ENCODE measurements at regions not wholly inside any gene's neighbourhood (a gene's known extent, or its start where the extent isn't known, plus 50 kb on each side); places are given as distances from the start of the nearest gene placed in this dataset.

DNA sequence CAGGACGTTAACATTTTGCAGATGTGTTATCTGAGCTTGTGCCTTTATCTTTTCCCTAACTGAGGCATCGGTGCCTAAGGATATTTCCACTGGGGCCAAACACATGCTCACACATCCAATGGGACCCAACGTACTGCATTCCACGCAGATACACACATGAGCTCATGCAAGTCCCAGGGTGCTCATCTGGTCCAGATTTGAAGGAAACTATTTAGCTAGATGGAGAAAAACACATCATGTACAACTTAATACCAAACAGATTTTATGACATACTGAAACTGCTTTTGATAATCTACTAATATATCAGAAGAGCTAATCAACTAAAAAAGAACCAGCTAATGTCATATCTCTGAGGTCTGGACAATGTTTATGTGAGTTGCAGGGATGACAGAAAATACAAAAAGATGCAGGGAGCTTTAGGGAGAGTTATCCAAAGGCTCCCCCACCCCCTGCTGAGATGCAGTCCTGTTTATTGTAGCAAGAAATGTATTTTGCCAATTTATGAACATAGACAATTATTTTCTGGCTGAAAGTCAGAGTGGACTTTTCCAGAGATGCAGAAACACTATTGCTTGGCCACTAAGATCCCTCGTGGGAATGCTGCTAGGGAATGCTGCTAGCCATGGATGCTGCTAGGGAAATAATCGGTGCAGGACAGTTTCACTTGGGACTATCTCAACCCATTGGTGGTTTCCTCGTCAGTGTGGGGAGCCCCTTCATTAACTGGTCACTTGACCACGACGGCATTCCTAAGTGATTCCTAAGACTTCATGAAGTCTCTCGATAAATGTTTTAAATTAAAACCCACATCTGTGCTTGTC lies 172.8 kb downstream of the SMIM20 start:
- H3K27me3 ChIP-seq = no peaks in the 10 kb centered on the region
- H3K4me1 ChIP-seq = peaks cover 10 to 83% (median 19%) of the 10 kb centered on the region in 10 experiments
- H3K27ac ChIP-seq = peak overlapping the region in 3 of 11 experiments; percentile 87 to 93 (median 92); a peak in 5 of 22 replicates
- TF ChIP-seq Cebpa-rat (IDR thresholded peaks at IDR 0.05) = no peak
- peaks cover 0 to 11% (median 0%) of the 10 kb centered on the region in 11 experiments; a peak in 4 of 22 replicates for H3K36me3 ChIP-seq
- H3K9ac ChIP-seq = peak overlapping the region in 1 of 11 experiments; percentile 76; a peak in 1 of 22 replicates
- peak overlapping the region in 3 of 11 experiments; percentile 74 to 88 (median 82); a peak in 6 of 22 replicates for H3K4me2 ChIP-seq
- H3K4me3 ChIP-seq = no peak overlapping the region
- no peaks in the 10 kb centered on the region for H4K20me1 ChIP-seq
- peaks cover 19 to 23% (median 22%) of the 10 kb centered on the region in 11 experiments for H3K9me3 ChIP-seq (replicated peaks in 1 of 11)

DNA sequence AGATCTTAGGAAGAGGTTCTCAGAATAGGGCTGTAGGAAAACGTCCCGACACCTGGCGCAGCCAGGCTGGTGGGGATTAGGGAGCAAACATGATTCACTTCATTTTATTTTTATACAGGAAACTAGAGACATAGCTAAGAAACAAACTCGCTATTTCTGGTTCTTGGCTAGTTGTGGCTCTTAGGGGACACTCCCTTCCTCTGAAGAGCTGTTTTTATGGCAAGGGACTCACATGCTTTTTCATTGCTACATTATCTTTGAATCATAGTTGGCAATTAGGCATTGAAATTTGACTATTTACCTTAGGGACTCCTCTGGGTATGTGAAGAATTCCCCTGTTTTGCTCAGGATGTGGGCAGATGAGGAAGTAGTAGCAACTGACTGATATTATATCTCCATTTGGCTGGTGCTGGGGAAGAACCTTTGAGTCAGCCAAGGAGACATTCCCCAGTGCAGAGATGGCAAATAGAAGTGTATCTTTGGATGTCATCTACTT lies 174.5 kb downstream of the SMIM20 start:
- Histone ChIP-seq H3K4me3 (peak overlapping the region in 2 of 10 experiments; percentile 36 to 41; a peak in 2 of 20 replicates), H3K27me3 (no peaks in the 10 kb centered on the region), H3K9ac (peak overlapping the region in 6 of 11 experiments; percentile 8 to 78 (median 68); a peak in 10 of 22 replicates), H3K4me1 (peaks cover 10 to 81% (median 17%) of the 10 kb centered on the region in 10 experiments), H3K9me3 (replicated peaks in 1 of 11) (peaks cover 22 to 34% (median 26%) of the 10 kb centered on the region in 11 experiments), H3K4me2 (peak overlapping the region; percentile 3 to 88 (median 56)), H3K36me3 (peaks cover 0 to 11% (median 0%) of the 10 kb centered on the region in 11 experiments; a peak in 4 of 22 replicates), H3K27ac (peak overlapping the region in 10 of 11 experiments; percentile 10 to 93 (median 62); a peak in 17 of 22 replicates), H4K20me1 (no peaks in the 10 kb centered on the region)
- no peak for TF ChIP-seq Cebpa-rat (IDR thresholded peaks at IDR 0.05)

DNA sequence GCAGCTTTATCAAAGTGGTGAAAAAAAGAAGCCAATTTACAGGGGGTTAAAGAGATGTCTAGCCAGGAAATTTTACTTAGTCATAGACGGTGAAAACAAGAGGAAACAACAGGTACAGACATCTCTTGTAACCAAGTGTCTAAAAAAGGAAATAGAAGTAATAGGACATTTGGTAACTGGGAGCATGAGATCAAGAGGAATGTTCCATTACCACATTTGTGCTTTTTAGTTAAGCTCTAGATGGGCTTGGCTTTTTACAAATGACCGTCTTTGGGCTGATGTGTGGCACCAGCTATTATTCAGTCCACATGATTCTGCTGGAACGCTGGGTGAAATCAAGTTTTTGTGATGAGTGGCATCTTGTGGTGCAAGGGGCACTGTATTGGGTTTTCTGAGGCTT lies 179.5 kb downstream of the SMIM20 start:
- no peaks in the 10 kb centered on the region for H4K20me1 ChIP-seq
- TF ChIP-seq Cebpa-rat (IDR thresholded peaks at IDR 0.05) = no peak

DNA sequence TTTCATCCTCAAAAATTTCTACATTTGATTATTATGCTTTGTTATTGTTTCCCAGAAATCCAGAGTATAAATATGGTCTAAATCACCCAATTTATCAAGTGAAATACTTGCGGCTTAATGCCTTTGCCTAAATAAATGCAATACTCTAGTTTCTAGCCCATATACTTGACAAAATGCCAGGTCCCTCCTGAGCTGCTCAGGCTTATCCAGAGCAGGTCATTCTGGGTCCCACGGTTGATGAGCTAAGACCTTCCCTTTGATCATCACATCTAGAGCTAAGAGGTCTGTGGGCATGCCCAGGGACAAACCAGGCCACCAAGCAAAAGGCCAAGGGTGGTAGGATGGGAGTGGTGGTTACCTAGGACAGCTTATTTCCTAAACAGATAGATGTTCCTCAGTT lies 180.1 kb downstream of the SMIM20 start:
- Histone ChIP-seq H3K27ac (peak overlapping the region in 1 of 11 experiments; percentile 8; a peak in 1 of 22 replicates), H4K20me1 (no peaks in the 10 kb centered on the region), H3K36me3 (peaks cover 0 to 28% (median 0%) of the 10 kb centered on the region in 11 experiments; a peak in 6 of 22 replicates), H3K4me3 (no peak overlapping the region), H3K4me1 (peaks cover under 1 to 34% (median 2%) of the 10 kb centered on the region in 10 experiments; a peak in 17 of 20 replicates), H3K9ac (no peak overlapping the region), H3K9me3 (replicated peaks in 1 of 11) (peaks cover 39 to 86% (median 53%) of the 10 kb centered on the region in 11 experiments), H3K4me2 (peak overlapping the region in 1 of 11 experiments; percentile 22; a peak in 3 of 22 replicates), H3K27me3 (no peaks in the 10 kb centered on the region)
- TF ChIP-seq Cebpa-rat (IDR thresholded peaks at IDR 0.05) = no peak

More for the DNA sequence above, 179.5 kb downstream of the SMIM20 start:
- peaks cover 6 to 39% (median 7%) of the 10 kb centered on the region in 10 experiments for H3K4me1 ChIP-seq
- H3K27ac ChIP-seq = peak overlapping the region in 1 of 11 experiments; percentile 8; a peak in 1 of 22 replicates
- peak overlapping the region in 2 of 11 experiments; percentile 22 to 24; a peak in 4 of 22 replicates for H3K4me2 ChIP-seq
- no peak overlapping the region for H3K4me3 ChIP-seq
- H3K9ac ChIP-seq = no peak overlapping the region
- H3K9me3 ChIP-seq (replicated peaks in 1 of 11) = peaks cover 36 to 80% (median 48%) of the 10 kb centered on the region in 11 experiments
- H3K27me3 ChIP-seq = no peaks in the 10 kb centered on the region
- H3K36me3 ChIP-seq = peaks cover 0 to 23% (median 0%) of the 10 kb centered on the region in 11 experiments; a peak in 6 of 22 replicates

DNA sequence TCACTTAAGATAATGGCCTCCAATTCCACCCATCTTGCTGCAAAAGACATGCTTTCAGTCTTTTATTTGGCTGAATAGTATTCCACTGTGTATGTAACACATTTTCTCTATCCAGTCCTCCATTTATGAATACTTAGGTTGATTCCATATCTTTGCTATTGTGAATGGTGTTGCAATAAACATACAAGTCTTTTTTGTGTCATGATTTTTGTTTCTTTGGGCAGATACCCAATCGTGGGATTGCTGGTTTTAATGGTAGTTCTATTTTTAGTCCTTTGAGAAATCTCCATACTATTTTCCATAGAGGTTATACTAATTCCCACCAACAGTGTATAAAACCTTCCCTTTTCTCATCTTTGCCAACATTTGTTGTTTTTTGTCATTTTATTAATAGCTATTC lies 180.9 kb downstream of the SMIM20 start:
- H3K4me2 ChIP-seq = no peak overlapping the region
- H3K27me3 ChIP-seq = no peaks in the 10 kb centered on the region
- H3K4me1 ChIP-seq = peaks cover 0 to 26% (median 0%) of the 10 kb centered on the region in 10 experiments; a peak in 5 of 20 replicates
- H4K20me1 ChIP-seq = no peaks in the 10 kb centered on the region
- no peak overlapping the region for H3K27ac ChIP-seq
- H3K9ac ChIP-seq = no peak overlapping the region
- no peak for TF ChIP-seq Cebpa-rat (IDR thresholded peaks at IDR 0.05)
- H3K4me3 ChIP-seq = no peak overlapping the region
- peaks cover 0 to 35% (median 0%) of the 10 kb centered on the region in 11 experiments; a peak in 6 of 22 replicates for H3K36me3 ChIP-seq
- peaks cover 38 to 94% (median 53%) of the 10 kb centered on the region in 11 experiments for H3K9me3 ChIP-seq (replicated peaks in 1 of 11)

DNA sequence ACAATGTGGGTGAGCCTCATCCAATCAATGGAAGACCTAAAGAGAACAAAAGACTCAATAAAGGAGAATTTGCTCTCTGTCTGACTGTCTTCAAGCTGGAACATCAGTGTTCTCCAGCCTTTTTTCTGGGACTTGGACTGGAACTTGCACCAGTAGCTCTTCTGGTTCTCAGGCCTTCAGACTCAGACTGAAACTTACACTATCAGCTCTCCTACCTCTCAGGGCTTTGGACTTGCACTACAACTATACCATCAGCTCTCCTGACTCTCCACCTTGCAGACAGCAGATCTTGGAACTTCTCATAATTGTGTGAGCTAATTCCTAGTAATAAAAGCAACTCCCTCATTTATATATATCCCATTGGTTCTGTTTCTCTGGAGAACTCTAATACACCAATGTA lies 185.9 kb downstream of the SMIM20 start:
- no peak for TF ChIP-seq Cebpa-rat (IDR thresholded peaks at IDR 0.05)
- Histone ChIP-seq H3K4me3 (no peak overlapping the region), H4K20me1 (no peaks in the 10 kb centered on the region), H3K9me3 (replicated peaks in 1 of 11) (peaks cover 17 to 71% (median 30%) of the 10 kb centered on the region in 11 experiments; a peak in 21 of 22 replicates), H3K36me3 (peaks cover 0 to 26% (median 0%) of the 10 kb centered on the region in 11 experiments; a peak in 3 of 22 replicates), H3K27me3 (no peaks in the 10 kb centered on the region), H3K4me2 (no peak overlapping the region), H3K27ac (no peak overlapping the region), H3K4me1 (peaks cover 0 to 3% (median 0%) of the 10 kb centered on the region in 10 experiments; a peak in 1 of 20 replicates), H3K9ac (no peak overlapping the region)

DNA sequence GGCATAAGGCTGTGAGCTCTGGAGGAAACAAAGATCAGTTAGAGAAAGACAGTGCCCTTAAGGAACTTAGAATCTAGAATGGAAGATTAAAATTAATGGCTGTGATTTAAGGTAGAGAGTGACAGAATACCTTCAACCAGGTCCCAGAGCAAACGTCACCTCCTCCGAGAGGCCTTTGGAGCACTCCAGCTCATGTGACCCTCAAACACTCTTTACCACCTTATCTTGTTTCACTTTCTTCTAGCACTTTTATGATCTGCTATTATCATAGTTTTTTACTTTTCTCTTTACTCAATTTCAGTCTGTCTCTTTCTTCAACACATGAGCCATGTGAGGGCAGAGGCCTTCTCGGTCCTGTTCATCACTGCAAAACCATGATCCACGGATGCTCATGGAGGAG lies 187.0 kb downstream of the SMIM20 start:
- Histone ChIP-seq H3K9ac (no peak overlapping the region), H3K4me2 (no peak overlapping the region), H3K27me3 (no peaks in the 10 kb centered on the region), H3K36me3 (peaks cover 0 to 25% (median 0%) of the 10 kb centered on the region in 11 experiments; a peak in 3 of 22 replicates), H4K20me1 (no peaks in the 10 kb centered on the region), H3K4me3 (no peak overlapping the region), H3K4me1 (peaks cover 0 to 13% (median 0%) of the 10 kb centered on the region in 10 experiments; a peak in 7 of 20 replicates), H3K27ac (no peak overlapping the region), H3K9me3 (replicated peaks in 1 of 11) (peaks cover 17 to 61% (median 29%) of the 10 kb centered on the region in 11 experiments; a peak in 21 of 22 replicates)
- no peak for TF ChIP-seq Cebpa-rat (IDR thresholded peaks at IDR 0.05)

DNA sequence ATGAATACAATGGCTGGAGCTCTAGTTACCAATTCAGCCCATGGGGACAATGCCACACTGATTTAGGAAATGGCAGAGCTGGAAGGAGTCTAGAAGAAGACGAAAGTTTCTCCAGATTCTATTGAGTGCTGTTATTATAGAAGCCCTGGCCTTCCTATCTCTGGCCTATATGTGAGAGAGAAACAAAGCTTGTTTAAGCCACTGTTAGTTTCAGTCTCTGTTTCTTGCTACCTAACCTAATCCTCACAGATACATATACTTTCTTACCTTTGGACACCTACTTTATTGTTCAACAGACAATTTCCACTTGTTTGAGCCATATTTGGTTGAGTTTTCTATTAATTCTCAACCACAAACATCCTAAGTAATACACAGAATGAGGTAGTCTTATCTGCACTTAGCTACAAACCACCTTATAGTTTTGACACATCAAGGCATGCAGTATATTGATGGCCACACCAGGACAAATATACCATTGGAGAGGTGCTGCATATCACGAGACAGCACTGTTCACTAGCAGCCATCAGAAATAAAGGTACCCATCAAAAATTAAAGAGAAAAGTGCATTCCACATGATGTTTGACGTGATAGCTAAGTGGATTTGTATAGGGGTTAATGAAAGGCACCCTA lies 190.2 kb downstream of the SMIM20 start:
- H3K4me1 ChIP-seq = peaks cover 0 to 44% (median 0%) of the 10 kb centered on the region in 10 experiments; a peak in 7 of 20 replicates
- H3K36me3 ChIP-seq = peaks cover 0 to 10% (median 0%) of the 10 kb centered on the region in 11 experiments; a peak in 1 of 22 replicates
- no peaks in the 10 kb centered on the region for H3K27me3 ChIP-seq
- no peaks in the 10 kb centered on the region for H4K20me1 ChIP-seq
- H3K4me2 ChIP-seq = no peak overlapping the region
- H3K9ac ChIP-seq = no peak overlapping the region
- no peak for TF ChIP-seq Cebpa-rat (IDR thresholded peaks at IDR 0.05)
- peaks cover 0 to 50% (median 3%) of the 10 kb centered on the region in 11 experiments; a peak in 11 of 22 replicates for H3K9me3 ChIP-seq (replicated peaks in 1 of 11)
- no peak overlapping the region for H3K4me3 ChIP-seq
- no peak overlapping the region for H3K27ac ChIP-seq
